Choroid plexus epithelial cell (primary cell): ENCODE measurements at regions not wholly inside any gene's neighbourhood (a gene's known extent, or its start where the extent isn't known, plus 50 kb on each side); places are given as distances from the start of the nearest gene placed in this dataset.

ENCODE experiments used
- DNase-seq: peaks from one replicate; pipeline ENCODE4 v3.0.0-alpha.2; 2010; ENCODE audit warnings: low read depth
- H3K4me3 ChIP-seq: 2 replicates; pipeline ENCODE4 v1.5.1; 2011; ENCODE audit warnings: low read depth, mild to moderate bottlenecking, control low read depth, low read length, moderate library complexity
- TF ChIP-seq, protein P1 (sequence below): conservative IDR thresholded peaks from 2 replicates; pipeline ENCODE4 v1.5.1; 2011; ENCODE audit warnings: low read depth, mild to moderate bottlenecking, control low read depth, inconsistent platforms, low read length, moderate library complexity

DNA sequence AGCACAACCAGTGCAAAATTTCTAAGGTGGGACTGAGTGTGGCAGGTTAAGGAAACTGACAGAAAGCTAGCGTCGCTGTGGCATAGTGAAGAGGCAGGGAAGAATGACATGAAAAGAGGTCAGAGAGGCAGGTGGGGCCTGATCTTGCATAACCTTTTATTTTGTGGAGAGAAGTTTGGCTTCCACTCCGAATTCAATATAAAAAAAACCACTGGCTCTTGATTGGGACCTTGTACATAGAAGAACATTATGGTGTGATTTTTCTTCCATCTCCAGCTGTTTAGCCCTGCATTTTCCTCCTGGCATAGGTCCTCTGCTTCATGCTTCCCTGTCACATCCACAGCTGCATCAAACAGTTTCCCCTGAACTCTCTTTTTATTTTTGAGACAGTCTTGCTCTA, 170.5 kb upstream of the MEOX2 start:
- no peak overlapping the region for H3K4me3 ChIP-seq
- DNase-seq, result no peak
- TF ChIP-seq, protein P1, sequence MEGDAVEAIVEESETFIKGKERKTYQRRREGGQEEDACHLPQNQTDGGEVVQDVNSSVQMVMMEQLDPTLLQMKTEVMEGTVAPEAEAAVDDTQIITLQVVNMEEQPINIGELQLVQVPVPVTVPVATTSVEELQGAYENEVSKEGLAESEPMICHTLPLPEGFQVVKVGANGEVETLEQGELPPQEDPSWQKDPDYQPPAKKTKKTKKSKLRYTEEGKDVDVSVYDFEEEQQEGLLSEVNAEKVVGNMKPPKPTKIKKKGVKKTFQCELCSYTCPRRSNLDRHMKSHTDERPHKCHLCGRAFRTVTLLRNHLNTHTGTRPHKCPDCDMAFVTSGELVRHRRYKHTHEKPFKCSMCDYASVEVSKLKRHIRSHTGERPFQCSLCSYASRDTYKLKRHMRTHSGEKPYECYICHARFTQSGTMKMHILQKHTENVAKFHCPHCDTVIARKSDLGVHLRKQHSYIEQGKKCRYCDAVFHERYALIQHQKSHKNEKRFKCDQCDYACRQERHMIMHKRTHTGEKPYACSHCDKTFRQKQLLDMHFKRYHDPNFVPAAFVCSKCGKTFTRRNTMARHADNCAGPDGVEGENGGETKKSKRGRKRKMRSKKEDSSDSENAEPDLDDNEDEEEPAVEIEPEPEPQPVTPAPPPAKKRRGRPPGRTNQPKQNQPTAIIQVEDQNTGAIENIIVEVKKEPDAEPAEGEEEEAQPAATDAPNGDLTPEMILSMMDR, result no peak

DNA sequence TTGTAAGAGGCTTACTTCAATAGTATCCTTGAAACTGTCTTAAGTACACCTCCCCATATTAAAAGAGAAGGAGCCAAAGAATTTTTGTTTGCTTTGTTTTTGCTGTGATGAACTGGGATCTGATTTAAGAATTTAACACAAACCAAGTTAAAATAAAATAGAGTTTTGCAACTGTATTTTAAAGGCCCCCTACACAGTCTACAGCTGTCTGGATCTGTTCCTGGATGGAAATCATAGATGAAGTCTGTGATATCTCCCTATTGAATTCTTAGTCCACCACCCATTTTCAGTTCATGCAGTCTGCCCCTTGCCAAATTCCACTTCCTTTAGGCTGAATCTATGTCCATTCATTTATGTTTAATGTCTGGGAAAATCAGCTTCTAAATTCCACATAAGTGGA, 169.8 kb upstream of the MEOX2 start:
- TF ChIP-seq, protein P1, result no peak
- H3K4me3 ChIP-seq, result no peak overlapping the region
- DNase-seq, result no peak

DNA sequence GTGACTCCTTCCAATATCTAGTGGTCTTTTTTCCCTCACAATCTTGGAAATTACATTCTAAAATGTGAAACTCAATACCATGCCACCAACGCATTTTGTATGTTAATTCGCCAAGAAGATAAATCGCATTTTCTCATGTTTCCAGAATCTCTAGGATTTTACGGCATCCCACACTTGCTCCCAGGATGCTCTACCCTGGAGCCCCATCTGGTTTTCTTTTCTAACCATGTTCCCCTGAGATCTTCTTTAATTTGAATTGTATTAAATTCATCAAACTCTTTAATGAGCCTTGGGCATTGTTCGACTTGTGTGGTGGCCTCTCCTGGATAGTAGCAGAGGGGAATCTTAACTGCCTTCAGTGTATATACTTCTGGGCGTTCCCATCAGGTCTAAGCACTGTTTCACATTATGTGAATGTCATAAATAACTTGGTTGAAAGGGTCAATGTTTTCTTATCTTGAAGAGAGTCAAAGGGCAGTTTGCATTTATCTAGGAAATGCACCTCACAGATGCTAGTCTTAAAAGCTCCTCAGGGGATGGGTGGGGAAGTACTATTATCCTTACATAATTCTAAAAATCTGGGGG, 169.1 kb upstream of the MEOX2 start:
- DNase-seq, result no peak
- TF ChIP-seq, protein P1, result no peak
- H3K4me3 ChIP-seq, result no peak overlapping the region

DNA sequence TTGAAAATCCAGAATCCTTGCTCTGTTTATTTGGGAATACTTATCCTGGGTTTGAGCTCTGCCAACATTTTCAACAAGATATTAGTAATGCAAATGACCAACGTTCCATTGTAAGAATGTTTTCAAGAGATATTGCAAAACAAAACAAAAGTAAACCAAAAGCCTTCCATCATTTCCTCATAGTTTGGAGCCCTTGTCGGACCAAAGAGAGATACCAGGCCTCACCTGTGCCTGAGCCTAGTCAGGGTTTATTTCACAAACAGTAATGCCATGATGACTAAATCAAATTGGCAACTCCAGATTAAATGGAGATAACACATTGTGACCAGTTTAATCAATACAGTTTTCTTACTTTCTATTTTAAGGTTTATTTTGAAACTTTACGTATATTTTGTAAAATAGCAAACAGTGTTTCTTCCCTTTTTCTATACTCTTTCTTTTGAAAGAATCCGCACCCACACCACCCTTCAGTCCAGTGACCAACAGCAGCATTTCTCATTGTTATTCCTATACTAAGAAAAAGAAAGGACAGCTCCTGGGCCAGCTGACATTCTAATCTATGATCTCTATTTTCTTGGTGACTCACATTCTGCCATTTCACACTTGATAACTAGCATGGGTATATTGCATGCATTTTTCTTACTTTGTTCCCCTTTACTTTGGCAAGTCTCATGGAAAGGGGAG, 168.5 kb upstream of the MEOX2 start:
- TF ChIP-seq, protein P1, result no peak
- no peak for DNase-seq
- no peak overlapping the region for H3K4me3 ChIP-seq

DNA sequence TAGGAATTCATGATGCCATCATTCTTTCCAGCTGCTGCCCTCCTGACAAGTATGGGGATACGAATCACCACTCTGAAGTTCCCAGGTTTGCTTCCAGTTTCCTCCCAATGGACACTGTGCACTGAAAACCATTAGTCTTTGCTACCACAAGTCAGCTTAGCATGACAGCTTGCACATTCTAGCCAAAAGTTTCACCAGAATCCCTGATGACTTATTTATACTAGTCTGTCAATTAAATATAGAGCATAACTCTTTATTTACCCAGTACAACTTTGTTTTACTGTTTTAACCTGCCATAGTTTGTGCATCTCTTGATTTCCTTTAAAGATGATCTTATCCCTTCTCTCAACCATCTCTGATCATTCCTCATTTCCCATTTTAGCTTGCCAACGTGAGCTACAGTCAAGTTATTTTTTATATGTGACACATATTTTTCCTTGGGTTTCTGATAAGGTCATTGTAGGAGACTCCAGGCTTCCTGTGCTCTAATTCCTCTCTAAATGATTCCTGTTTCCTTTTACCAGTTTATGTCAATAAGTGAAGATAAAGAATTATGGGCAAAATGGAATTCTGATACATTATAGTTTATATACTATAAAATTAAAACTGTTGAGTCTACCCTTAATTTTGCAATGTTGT, 167.5 kb upstream of the MEOX2 start:
- TF ChIP-seq, protein P1, result no peak
- no peak for DNase-seq

DNA sequence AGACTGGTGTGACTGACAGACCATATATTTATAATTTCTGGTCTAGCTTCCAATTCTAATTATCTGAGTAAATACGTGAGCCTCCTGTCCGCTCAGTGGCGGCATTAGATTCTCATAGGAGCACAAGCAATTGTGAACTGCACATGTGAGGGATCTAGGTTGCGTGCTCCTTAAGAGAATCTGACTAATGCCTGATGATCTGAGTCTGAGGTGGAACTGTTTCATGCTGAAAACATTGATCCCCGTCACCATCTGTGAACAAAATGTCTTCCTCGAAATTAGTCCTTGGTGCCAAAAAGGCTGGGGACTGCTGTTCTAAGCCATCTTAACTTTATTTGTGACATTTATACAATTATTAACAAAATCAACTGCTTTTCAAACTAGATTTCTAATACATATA, 164.7 kb upstream of the MEOX2 start:
- TF ChIP-seq, protein P1, result no peak
- H3K4me3 ChIP-seq, result no peak overlapping the region
- DNase-seq, result no peak

More for the DNA sequence above, 167.5 kb upstream of the MEOX2 start:
- H3K4me3 ChIP-seq, result no peak overlapping the region
